GM19438 (cell line): ENCODE measurements at regions not wholly inside any gene's neighbourhood (a gene's known extent, or its start where the extent isn't known, plus 50 kb on each side); places are given as distances from the start of the nearest gene placed in this dataset.
"Not testable (repeated sequence)": the region's sequence is repeated elsewhere in the genome, so short reads cannot be mapped to it uniquely, and the experiment has no call there.

ENCODE experiments used
- ATAC-seq: cut with Tn5 transposase; IDR thresholded peaks from one replicate; pipeline ENCODE4 v1.9.1; 2021; ENCODE audit warnings: low read depth; ENCODE audit not compliant: unreplicated experiment

- ATAC-seq, result no peak
Measured at GRCh38 chr7:113405296-113406056, 287.1 kb upstream of the SMIM30 start.

GRCh38 chr7:113404245-113404644, 285.9 kb upstream of the SMIM30 start:
- ATAC-seq, result no peak

- ATAC-seq, result no peak
Measured at GRCh38 chr7:113402482-113402881, 284.1 kb upstream of the SMIM30 start.

GRCh38 chr7:113402005-113402404, 283.7 kb upstream of the SMIM30 start:
- ATAC-seq, result no peak

GRCh38 chr7:113394856-113395255, 276.5 kb upstream of the SMIM30 start:
- no peak for ATAC-seq

- no peak for ATAC-seq
Measured at GRCh38 chr7:113392841-113393540, 274.6 kb upstream of the SMIM30 start.

- no peak for ATAC-seq
Measured at GRCh38 chr7:113392421-113392820, 274.1 kb upstream of the SMIM30 start.

- no peak for ATAC-seq
Measured at GRCh38 chr7:113389112-113389646, 270.8 kb upstream of the SMIM30 start.

GRCh38 chr7:113383638-113384037, 265.3 kb upstream of the SMIM30 start:
- no peak for ATAC-seq

GRCh38 chr7:113379746-113380145, 261.4 kb upstream of the SMIM30 start:
- ATAC-seq, result no peak

- ATAC-seq, result no peak
Measured at GRCh38 chr7:113374955-113375354, 256.6 kb upstream of the SMIM30 start.

- ATAC-seq, result no peak
Measured at GRCh38 chr7:113373863-113374262, 255.5 kb upstream of the SMIM30 start.

- ATAC-seq, result no peak
Measured at GRCh38 chr7:113371416-113372043, 253.2 kb upstream of the SMIM30 start.

GRCh38 chr7:113370910-113371309, 252.6 kb upstream of the SMIM30 start:
- no peak for ATAC-seq

- no peak for ATAC-seq
Measured at GRCh38 chr7:113368256-113368655, 249.9 kb upstream of the SMIM30 start.

- ATAC-seq, result no peak
Measured at GRCh38 chr7:113367041-113367586, 248.8 kb upstream of the SMIM30 start.

- no peak for ATAC-seq
Measured at GRCh38 chr7:113366122-113366521, 247.8 kb upstream of the SMIM30 start.

- no peak for ATAC-seq
Measured at GRCh38 chr7:113349339-113349738, 231.0 kb upstream of the SMIM30 start.

GRCh38 chr7:113339661-113340060, 221.3 kb upstream of the SMIM30 start:
- no peak for ATAC-seq

- peak; percentile 88 for ATAC-seq
Measured at GRCh38 chr7:113338071-113338696, 219.8 kb upstream of the SMIM30 start.

GRCh38 chr7:113336838-113337237, 218.5 kb upstream of the SMIM30 start:
- ATAC-seq, result not testable (repeated sequence)
